K562 (cell line): ENCODE measurements at regions not wholly inside any gene's neighbourhood (a gene's known extent, or its start where the extent isn't known, plus 50 kb on each side); places are given as distances from the start of the nearest gene placed in this dataset.

Experiments
- ETS2 ChIP-seq: IDR thresholded peaks from 2 replicates; pipeline ENCODE4 v1.6.1; 2016; ENCODE audit warnings: borderline replicate concordance, missing genetic modification characterization, mild to moderate bottlenecking, moderate library complexity, missing compliant biosample characterization; ENCODE audit not compliant: poor library complexity, severe bottlenecking
- GABPB2 ChIP-seq: fragments of 250-450 bp; sonication (Bioruptor Pico); conservative IDR thresholded peaks from 2 replicates; pipeline ENCODE4 v1.5.1; 2021; ENCODE audit warnings: mild to moderate bottlenecking
- ZBTB8A ChIP-seq: fragments of 450-650 bp; IDR thresholded peaks from 2 replicates; pipeline ENCODE4 v1.6.1; 2018; ENCODE audit warnings: mild to moderate bottlenecking, moderate library complexity; ENCODE audit not compliant: partially characterized antibody
- ZKSCAN3 ChIP-seq: fragments of 250-450 bp; sonication (Bioruptor Pico); IDR thresholded peaks from 2 replicates; pipeline ENCODE4 v1.4.0; 2020
- ZNF586 ChIP-seq: fragments of 450-650 bp; formaldehyde crosslinking; conservative IDR thresholded peaks from 2 replicates; pipeline ENCODE4 v1.4.0; 2020; ENCODE audit warnings: mild to moderate bottlenecking, moderate library complexity
- TF ChIP-seq, protein P1 (sequence below): fragments of 450-650 bp; IDR thresholded peaks from 2 replicates; pipeline ENCODE4 v1.6.1; 2016; ENCODE audit warnings: low read depth

- TF ChIP-seq, protein P1, sequence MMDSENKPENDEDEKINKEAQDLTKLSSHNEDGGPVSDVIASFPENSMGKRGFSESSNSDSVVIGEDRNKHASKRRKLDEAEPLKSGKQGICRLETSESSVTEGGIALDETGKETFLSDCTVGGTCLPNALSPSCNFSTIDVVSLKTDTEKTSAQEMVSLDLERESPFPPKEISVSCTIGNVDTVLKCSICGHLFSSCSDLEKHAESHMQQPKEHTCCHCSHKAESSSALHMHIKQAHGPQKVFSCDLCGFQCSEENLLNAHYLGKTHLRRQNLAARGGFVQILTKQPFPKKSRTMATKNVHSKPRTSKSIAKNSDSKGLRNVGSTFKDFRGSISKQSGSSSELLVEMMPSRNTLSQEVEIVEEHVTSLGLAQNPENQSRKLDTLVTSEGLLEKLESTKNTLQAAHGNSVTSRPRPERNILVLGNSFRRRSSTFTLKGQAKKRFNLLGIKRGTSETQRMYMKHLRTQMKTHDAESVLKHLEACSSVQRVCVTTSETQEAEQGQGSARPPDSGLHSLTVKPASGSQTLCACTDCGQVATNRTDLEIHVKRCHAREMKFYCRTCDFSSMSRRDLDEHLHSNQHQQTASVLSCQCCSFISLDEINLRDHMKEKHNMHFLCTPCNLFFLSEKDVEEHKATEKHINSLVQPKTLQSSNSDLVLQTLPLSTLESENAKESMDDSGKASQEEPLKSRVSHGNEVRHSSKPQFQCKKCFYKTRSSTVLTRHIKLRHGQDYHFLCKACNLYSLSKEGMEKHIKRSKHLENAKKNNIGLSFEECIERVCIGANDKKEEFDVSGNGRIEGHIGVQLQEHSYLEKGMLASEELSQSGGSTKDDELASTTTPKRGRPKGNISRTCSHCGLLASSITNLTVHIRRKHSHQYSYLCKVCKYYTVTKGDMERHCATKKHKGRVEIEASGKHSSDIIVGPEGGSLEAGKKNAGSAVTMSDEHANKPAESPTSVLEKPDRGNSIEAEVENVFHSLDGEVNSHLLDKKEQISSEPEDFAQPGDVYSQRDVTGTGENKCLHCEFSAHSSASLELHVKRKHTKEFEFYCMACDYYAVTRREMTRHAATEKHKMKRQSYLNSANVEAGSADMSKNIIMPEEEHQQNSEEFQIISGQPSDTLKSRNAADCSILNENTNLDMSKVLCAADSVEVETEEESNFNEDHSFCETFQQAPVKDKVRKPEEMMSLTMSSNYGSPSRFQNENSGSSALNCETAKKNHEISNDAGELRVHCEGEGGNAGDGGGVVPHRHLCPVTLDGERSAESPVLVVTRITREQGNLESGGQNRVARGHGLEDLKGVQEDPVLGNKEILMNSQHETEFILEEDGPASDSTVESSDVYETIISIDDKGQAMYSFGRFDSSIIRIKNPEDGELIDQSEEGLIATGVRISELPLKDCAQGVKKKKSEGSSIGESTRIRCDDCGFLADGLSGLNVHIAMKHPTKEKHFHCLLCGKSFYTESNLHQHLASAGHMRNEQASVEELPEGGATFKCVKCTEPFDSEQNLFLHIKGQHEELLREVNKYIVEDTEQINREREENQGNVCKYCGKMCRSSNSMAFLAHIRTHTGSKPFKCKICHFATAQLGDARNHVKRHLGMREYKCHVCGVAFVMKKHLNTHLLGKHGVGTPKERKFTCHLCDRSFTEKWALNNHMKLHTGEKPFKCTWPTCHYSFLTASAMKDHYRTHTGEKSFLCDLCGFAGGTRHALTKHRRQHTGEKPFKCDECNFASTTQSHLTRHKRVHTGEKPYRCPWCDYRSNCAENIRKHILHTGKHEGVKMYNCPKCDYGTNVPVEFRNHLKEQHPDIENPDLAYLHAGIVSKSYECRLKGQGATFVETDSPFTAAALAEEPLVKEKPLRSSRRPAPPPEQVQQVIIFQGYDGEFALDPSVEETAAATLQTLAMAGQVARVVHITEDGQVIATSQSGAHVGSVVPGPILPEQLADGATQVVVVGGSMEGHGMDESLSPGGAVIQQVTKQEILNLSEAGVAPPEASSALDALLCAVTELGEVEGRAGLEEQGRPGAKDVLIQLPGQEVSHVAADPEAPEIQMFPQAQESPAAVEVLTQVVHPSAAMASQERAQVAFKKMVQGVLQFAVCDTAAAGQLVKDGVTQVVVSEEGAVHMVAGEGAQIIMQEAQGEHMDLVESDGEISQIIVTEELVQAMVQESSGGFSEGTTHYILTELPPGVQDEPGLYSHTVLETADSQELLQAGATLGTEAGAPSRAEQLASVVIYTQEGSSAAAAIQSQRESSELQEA: no peak
- no peak for TF ChIP-seq ETS2 (tag)
- TF ChIP-seq GABPB2 (CRISPR knock-in tag): no peak
- TF ChIP-seq ZBTB8A: no peak
- no peak for TF ChIP-seq ZNF586 (CRISPR knock-in tag)
- no peak for TF ChIP-seq ZKSCAN3 (CRISPR knock-in tag)
Observed at GRCh38 chr5:2657151-2657550, 94.3 kb downstream of the IRX2 start (continued).
